ENCODE measurements at regions not wholly inside any gene's neighbourhood (a gene's known extent, or its start where the extent isn't known, plus 50 kb on each side); places are given as distances from the start of the nearest gene placed in this dataset.
"Not testable (repeated sequence)": the region's sequence is repeated elsewhere in the genome, so short reads cannot be mapped to it uniquely, and the experiment has no call there.

DNA sequence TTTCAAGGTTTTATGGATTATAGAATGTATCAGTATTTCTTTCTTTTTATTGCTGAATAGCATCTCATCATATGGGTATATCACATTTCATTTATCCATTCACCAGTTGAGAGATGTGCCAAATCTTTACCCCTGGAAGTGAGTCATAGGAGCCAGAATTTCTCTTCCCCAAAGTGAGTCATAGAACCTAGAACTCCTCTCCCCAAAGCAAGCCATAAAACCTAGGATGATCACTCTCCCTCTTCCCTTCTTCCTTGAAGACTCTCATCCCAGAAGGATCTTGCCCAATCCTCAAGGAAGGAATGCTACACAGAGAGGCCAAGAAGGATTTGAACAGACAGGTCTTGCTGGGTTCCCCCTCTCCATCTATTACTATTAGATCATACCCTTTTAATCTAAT, 199.9 kb downstream of the EVX1 start:
- no peak overlapping the region for H3K9ac ChIP-seq (replicated peaks; ENCODE audit: extremely low read depth, insufficient read depth, low read length)
- dilution Hi-C loops (cut with MboI; ENCODE audit: extremely low pct_ligation_motif_present, low sequenced_read_pairs) = no loop called here
- H3K9me1 ChIP-seq (replicated peaks; ENCODE audit: control insufficient read depth, extremely low read depth, insufficient read depth, low read length) = no peaks in the 10 kb centered on the region
- H3K36me3 ChIP-seq (ENCODE audit: control insufficient read depth in 2 of 2, extremely low read depth in 1 of 2, insufficient read depth in 2 of 2, low read length in 2 of 2) = no peaks in the 10 kb centered on the region
- H4K20me1 ChIP-seq (replicated peaks; ENCODE audit: control insufficient read depth, extremely low read depth, insufficient read depth, low read length) = no peaks in the 10 kb centered on the region
- peaks cover 2% of the 10 kb centered on the region in 2 experiments for H3K27me3 ChIP-seq (ENCODE audit: control insufficient read depth in 2 of 2, insufficient read depth in 2 of 2, low read length in 2 of 2)
- no peak overlapping the region for H3K4me3 ChIP-seq (replicated peaks in 1 of 3; ENCODE audit: insufficient read depth in 1 of 3, low read depth in 1 of 3, low read length in 3 of 3)
- no peak for DNase-seq (ENCODE audit: low read depth, low spot score)
- ChIA-PET POLR2A (no interaction called here), CTCF (no interaction called here)
- intact Hi-C loops (cut with micrococcal nuclease) = no loop called here
- TF ChIP-seq EZH2 (IDR thresholded peaks at IDR 0.05; ENCODE audit: borderline replicate concordance, low read depth, low read length, severe bottlenecking) (no peak), JUN (IDR thresholded peaks at IDR 0.05; ENCODE audit: borderline replicate concordance, insufficient read depth, insufficient read length, low read depth) (peak; percentile 23)
- H3K4me2 ChIP-seq (ENCODE audit: insufficient read depth, low read length) = no peak overlapping the region
- H3K27ac ChIP-seq (ENCODE audit: insufficient read depth, low read depth, low read length) = no peak overlapping the region
- no peaks in the 10 kb centered on the region for H3K79me2 ChIP-seq (ENCODE audit: control insufficient read depth, insufficient read depth, low read length)
- H3K9me3 ChIP-seq (replicated peaks; ENCODE audit: control insufficient read depth, insufficient read depth, low read length) = no peaks in the 10 kb centered on the region
- BruUV-seq (replicated peaks) = no TSS peak
- no peak overlapping the region for H2AFZ ChIP-seq (ENCODE audit: low read depth, low read length)
- FAIRE-seq = no peak
- H3K4me1 ChIP-seq (ENCODE audit: control insufficient read depth, extremely low read depth, insufficient read depth, low read length) = no peaks in the 10 kb centered on the region

DNA sequence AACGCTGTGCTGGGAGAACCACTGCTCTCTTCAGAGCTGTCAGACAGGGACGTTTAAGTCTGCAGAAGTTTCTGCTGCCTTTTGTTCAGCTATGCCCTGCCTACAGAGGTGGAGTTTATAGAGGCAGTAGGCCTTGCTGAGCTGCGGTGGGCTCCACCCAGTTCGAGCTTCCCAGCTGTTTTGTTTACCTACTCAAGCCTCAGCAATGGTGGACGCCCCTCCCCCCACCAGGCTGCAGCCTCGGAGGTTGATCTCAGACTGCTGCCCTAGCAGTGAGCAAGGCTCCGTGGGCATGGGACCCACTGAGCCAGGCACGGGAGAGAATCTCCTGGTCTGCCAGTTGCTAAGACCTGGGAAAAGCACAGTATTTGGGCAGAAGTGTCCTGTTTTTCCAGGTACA, 206.4 kb downstream of the EVX1 start:
- CTCF ChIA-PET; FAIRE-seq; dilution Hi-C loops (cut with MboI; ENCODE audit: extremely low pct_ligation_motif_present, low sequenced_read_pairs): not testable (repeated sequence)

More for the DNA sequence above, 206.4 kb downstream of the EVX1 start:
- H3K9me3 ChIP-seq (replicated peaks; ENCODE audit: control insufficient read depth, insufficient read depth, low read length); H4K20me1 ChIP-seq (replicated peaks; ENCODE audit: control insufficient read depth, extremely low read depth, insufficient read depth, low read length); DNase-seq (ENCODE audit: low read depth, low spot score); H3K4me2 ChIP-seq (ENCODE audit: insufficient read depth, low read length); POLR2A ChIA-PET; H3K9me1 ChIP-seq (replicated peaks; ENCODE audit: control insufficient read depth, extremely low read depth, insufficient read depth, low read length); BruUV-seq (replicated peaks); intact Hi-C loops (cut with micrococcal nuclease); H2AFZ ChIP-seq (ENCODE audit: low read depth, low read length); H3K4me3 ChIP-seq (replicated peaks in 1 of 3; ENCODE audit: insufficient read depth in 1 of 3, low read depth in 1 of 3, low read length in 3 of 3); H3K79me2 ChIP-seq (ENCODE audit: control insufficient read depth, insufficient read depth, low read length); H3K27me3 ChIP-seq (ENCODE audit: control insufficient read depth in 2 of 2, insufficient read depth in 2 of 2, low read length in 2 of 2); H3K9ac ChIP-seq (replicated peaks; ENCODE audit: extremely low read depth, insufficient read depth, low read length); H3K36me3 ChIP-seq (ENCODE audit: control insufficient read depth in 2 of 2, extremely low read depth in 1 of 2, insufficient read depth in 2 of 2, low read length in 2 of 2); H3K27ac ChIP-seq (ENCODE audit: insufficient read depth, low read depth, low read length); H3K4me1 ChIP-seq (ENCODE audit: control insufficient read depth, extremely low read depth, insufficient read depth, low read length): not testable (repeated sequence)
